ENCODE measurements at regions not wholly inside any gene's neighbourhood (a gene's known extent, or its start where the extent isn't known, plus 50 kb on each side); places are given as distances from the start of the nearest gene placed in this dataset.

- Mint-ChIP-seq H3K36me3 (ENCODE audit: insufficient read depth in 1 of 3, low read depth in 3 of 3) (no peaks in the 10 kb centered on the region), H3K4me1 (peaks cover 3 to 15% of the 10 kb centered on the region in 2 experiments; a peak in 3 of 4 replicates), H3K27me3 (ENCODE audit: low read depth) (peaks cover 4% of the 10 kb centered on the region), H3K4me3 (no peak overlapping the region), H3K9me3 (no peaks in the 10 kb centered on the region), H3K27ac (no peak overlapping the region)
- Histone ChIP-seq H3K23ac (ENCODE audit: insufficient read length, low read depth, low read length) (no peak overlapping the region), H3K79me2 (ENCODE audit: insufficient read depth, low read length) (no peaks in the 10 kb centered on the region), H3K9me3 (ENCODE audit: control insufficient read depth, low read depth, low read length) (no peaks in the 10 kb centered on the region), H3K4ac (ENCODE audit: low read depth, low read length) (no peak overlapping the region), H2BK15ac (ENCODE audit: low read depth, low read length) (no peak overlapping the region), H2BK12ac (ENCODE audit: insufficient read length, low read depth, low read length) (no peak overlapping the region), H2BK120ac (ENCODE audit: low read depth, low read length, poor library complexity, severe bottlenecking) (no peak overlapping the region), H3K27ac (ENCODE audit: insufficient read length, low read depth, low read length) (no peak overlapping the region), H4K5ac (ENCODE audit: insufficient read length, low read depth, low read length) (no peak overlapping the region), H2BK5ac (ENCODE audit: insufficient read length, low read length) (no peak overlapping the region), H3K27me3 (ENCODE audit: insufficient read depth, low read length) (no peaks in the 10 kb centered on the region), H4K91ac (ENCODE audit: insufficient read length, low read depth, low read length) (no peak overlapping the region), H2BK20ac (ENCODE audit: low read depth, low read length, poor library complexity, severe bottlenecking) (no peak overlapping the region), H3T11ph (ENCODE audit: low read length) (no peak overlapping the region), H3K56ac (ENCODE audit: insufficient read length, low read depth, low read length) (no peak overlapping the region), H3K79me1 (ENCODE audit: insufficient read depth, low read depth, low read length, poor library complexity, severe bottlenecking) (no peaks in the 10 kb centered on the region), H3K9ac (ENCODE audit: extremely low read depth, insufficient read length, low read length) (no peak overlapping the region), H3K4me2 (ENCODE audit: insufficient read depth, insufficient read length, low read length) (no peak overlapping the region), H3K18ac (ENCODE audit: insufficient read length, low read depth, low read length) (no peak overlapping the region), H4K20me1 (ENCODE audit: control insufficient read depth, insufficient read depth, insufficient read length) (no peaks in the 10 kb centered on the region), H2AK5ac (ENCODE audit: insufficient read length, low read length) (no peak overlapping the region), H3K14ac (ENCODE audit: insufficient read depth, low read length) (no peak overlapping the region), H3K23me2 (ENCODE audit: insufficient read length, low read depth, low read length, poor library complexity, severe bottlenecking) (no peaks in the 10 kb centered on the region), H4K8ac (replicated peaks; ENCODE audit: insufficient read length, low read depth, low read length) (no peak overlapping the region), H2AFZ (ENCODE audit: low read length) (no peak overlapping the region), H3K4me1 (ENCODE audit: insufficient read depth, low read length) (no peaks in the 10 kb centered on the region)
- WGBS (ENCODE audit: extremely low coverage, insufficient read length, low lambda C conversion rate), result no CpG with 5 or more reads among the region's 6 CpGs
- DNase-seq, result no peak
- TF ChIP-seq, protein P1, sequence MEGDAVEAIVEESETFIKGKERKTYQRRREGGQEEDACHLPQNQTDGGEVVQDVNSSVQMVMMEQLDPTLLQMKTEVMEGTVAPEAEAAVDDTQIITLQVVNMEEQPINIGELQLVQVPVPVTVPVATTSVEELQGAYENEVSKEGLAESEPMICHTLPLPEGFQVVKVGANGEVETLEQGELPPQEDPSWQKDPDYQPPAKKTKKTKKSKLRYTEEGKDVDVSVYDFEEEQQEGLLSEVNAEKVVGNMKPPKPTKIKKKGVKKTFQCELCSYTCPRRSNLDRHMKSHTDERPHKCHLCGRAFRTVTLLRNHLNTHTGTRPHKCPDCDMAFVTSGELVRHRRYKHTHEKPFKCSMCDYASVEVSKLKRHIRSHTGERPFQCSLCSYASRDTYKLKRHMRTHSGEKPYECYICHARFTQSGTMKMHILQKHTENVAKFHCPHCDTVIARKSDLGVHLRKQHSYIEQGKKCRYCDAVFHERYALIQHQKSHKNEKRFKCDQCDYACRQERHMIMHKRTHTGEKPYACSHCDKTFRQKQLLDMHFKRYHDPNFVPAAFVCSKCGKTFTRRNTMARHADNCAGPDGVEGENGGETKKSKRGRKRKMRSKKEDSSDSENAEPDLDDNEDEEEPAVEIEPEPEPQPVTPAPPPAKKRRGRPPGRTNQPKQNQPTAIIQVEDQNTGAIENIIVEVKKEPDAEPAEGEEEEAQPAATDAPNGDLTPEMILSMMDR (conservative IDR thresholded peaks at IDR 0.05), result no peak
These were observed 241.8 kb downstream of the ANKRD60 start for GRCh38 chr20:57986666-57987065.
